C4-2B (cell line): ENCODE measurements at regions not wholly inside any gene's neighbourhood (a gene's known extent, or its start where the extent isn't known, plus 50 kb on each side); places are given as distances from the start of the nearest gene placed in this dataset.

Experiments used
- ZFX ChIP-seq: fragments of 450-650 bp; IDR thresholded peaks from 2 replicates; pipeline ENCODE4 v1.6.1; 2017
- TF ChIP-seq, protein P1 (sequence below): fragments of 450-650 bp; conservative IDR thresholded peaks from 2 replicates; pipeline ENCODE4 v1.5.1; 2017; ENCODE audit warnings: mild to moderate bottlenecking

DNA sequence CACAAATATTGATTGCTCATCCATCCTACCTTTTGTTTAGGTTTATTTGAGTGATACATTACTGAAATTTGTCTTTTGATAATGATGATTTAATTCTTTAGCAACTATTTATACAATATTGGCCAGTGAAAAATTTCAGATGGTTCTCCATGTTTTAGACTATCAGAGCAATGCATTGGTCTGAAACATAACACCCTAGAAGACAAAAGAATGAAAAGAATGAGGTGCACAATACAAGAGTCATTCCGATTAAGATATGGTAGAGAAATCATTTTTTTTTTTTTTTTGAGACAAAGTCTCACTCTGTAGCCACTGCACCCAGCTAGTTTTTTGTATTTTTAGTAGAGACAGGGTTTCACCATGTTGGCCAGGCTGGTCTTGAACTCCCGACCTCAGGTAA, 197.4 kb upstream of the FAM98A start:
- TF ChIP-seq, protein P1, sequence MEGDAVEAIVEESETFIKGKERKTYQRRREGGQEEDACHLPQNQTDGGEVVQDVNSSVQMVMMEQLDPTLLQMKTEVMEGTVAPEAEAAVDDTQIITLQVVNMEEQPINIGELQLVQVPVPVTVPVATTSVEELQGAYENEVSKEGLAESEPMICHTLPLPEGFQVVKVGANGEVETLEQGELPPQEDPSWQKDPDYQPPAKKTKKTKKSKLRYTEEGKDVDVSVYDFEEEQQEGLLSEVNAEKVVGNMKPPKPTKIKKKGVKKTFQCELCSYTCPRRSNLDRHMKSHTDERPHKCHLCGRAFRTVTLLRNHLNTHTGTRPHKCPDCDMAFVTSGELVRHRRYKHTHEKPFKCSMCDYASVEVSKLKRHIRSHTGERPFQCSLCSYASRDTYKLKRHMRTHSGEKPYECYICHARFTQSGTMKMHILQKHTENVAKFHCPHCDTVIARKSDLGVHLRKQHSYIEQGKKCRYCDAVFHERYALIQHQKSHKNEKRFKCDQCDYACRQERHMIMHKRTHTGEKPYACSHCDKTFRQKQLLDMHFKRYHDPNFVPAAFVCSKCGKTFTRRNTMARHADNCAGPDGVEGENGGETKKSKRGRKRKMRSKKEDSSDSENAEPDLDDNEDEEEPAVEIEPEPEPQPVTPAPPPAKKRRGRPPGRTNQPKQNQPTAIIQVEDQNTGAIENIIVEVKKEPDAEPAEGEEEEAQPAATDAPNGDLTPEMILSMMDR: no peak
- TF ChIP-seq ZFX: no peak
